ENCODE measurements at regions not wholly inside any gene's neighbourhood (a gene's known extent, or its start where the extent isn't known, plus 50 kb on each side); places are given as distances from the start of the nearest gene placed in this dataset.
"Not testable (repeated sequence)": the region's sequence is repeated elsewhere in the genome, so short reads cannot be mapped to it uniquely, and the experiment has no call there.

- FAIRE-seq: not testable (repeated sequence)
Observed at GRCh38 chrX:1016281-1016680, 196.2 kb downstream of the CRLF2 start.

GRCh38 chrX:1012678-1013300 is 199.7 kb downstream of the CRLF2 start:
- no peak for FAIRE-seq
- DNase-seq (ENCODE audit: low spot score): no peak

More at GRCh38 chrX:1016281-1016680, 196.2 kb downstream of the CRLF2 start:
- DNase-seq (ENCODE audit: low spot score): not testable (repeated sequence)

GRCh38 chrX:1011691-1012283 is 200.7 kb downstream of the CRLF2 start:
- DNase-seq (ENCODE audit: low spot score): no peak
- no peak for FAIRE-seq

- no peak for FAIRE-seq
- DNase-seq (ENCODE audit: low spot score): no peak
Observed at GRCh38 chrX:1009771-1010170, 202.7 kb downstream of the CRLF2 start.

- FAIRE-seq: no peak
Observed at GRCh38 chrX:1006156-1006730, 206.2 kb downstream of the CRLF2 start.

GRCh38 chrX:1002611-1003010 is 209.8 kb downstream of the CRLF2 start:
- FAIRE-seq: no peak
- no peak for DNase-seq (ENCODE audit: low spot score)

More at GRCh38 chrX:1006156-1006730, 206.2 kb downstream of the CRLF2 start:
- DNase-seq (ENCODE audit: low spot score): no peak

GRCh38 chrX:997631-998137 is 214.8 kb downstream of the CRLF2 start:
- no peak for FAIRE-seq

GRCh38 chrX:994780-995179 is 217.7 kb downstream of the CRLF2 start:
- no peak for DNase-seq (ENCODE audit: low spot score)

More at GRCh38 chrX:997631-998137, 214.8 kb downstream of the CRLF2 start:
- DNase-seq (ENCODE audit: low spot score): no peak

GRCh38 chrX:989959-990510 is 222.4 kb downstream of the CRLF2 start:
- DNase-seq (ENCODE audit: low spot score) (peak; percentile 41), FAIRE-seq (no peak)

More at GRCh38 chrX:994780-995179, 217.7 kb downstream of the CRLF2 start:
- no peak for FAIRE-seq

- FAIRE-seq; DNase-seq (ENCODE audit: low spot score): not testable (repeated sequence)
Observed at GRCh38 chrX:988530-988929, 223.9 kb downstream of the CRLF2 start.

- DNase-seq (ENCODE audit: low spot score) (no peak), FAIRE-seq (no peak)
Observed at GRCh38 chrX:981791-982626, 230.4 kb downstream of the CRLF2 start.

- FAIRE-seq (no peak), DNase-seq (ENCODE audit: low spot score) (no peak)
Observed at GRCh38 chrX:980587-981235, 231.7 kb downstream of the CRLF2 start.

- FAIRE-seq; DNase-seq (ENCODE audit: low spot score): not testable (repeated sequence)
Observed at GRCh38 chrX:979127-979526, 233.3 kb downstream of the CRLF2 start.

GRCh38 chrX:973010-973632 is 239.3 kb downstream of the CRLF2 start:
- DNase-seq (ENCODE audit: low spot score): no peak
- no peak for FAIRE-seq

GRCh38 chrX:968148-968965 is 244.1 kb downstream of the CRLF2 start:
- DNase-seq (ENCODE audit: low spot score) (no peak), FAIRE-seq (no peak)

- FAIRE-seq: no peak
- DNase-seq (ENCODE audit: low spot score): no peak
Observed at GRCh38 chrX:966396-967070, 245.9 kb downstream of the CRLF2 start.

- no peak for FAIRE-seq
- DNase-seq (ENCODE audit: low spot score): no peak
Observed at GRCh38 chrX:964831-965416, 247.5 kb downstream of the CRLF2 start.

- FAIRE-seq (no peak), DNase-seq (ENCODE audit: low spot score) (no peak)
Observed at GRCh38 chrX:960821-961220, 251.6 kb downstream of the CRLF2 start.

Measured in urothelium cell line (cell line).